ENCODE measurements at regions not wholly inside any gene's neighbourhood (a gene's known extent, or its start where the extent isn't known, plus 50 kb on each side); places are given as distances from the start of the nearest gene placed in this dataset.

- Histone ChIP-seq H3K27ac (ENCODE audit: low read depth, low read length) (no peak overlapping the region), H3K9ac (replicated peaks in 1 of 4; ENCODE audit: extremely low read depth in 1 of 4, low read depth in 3 of 4, low read length in 3 of 4) (no peak overlapping the region), H3K4ac (replicated peaks; ENCODE audit: insufficient read length, low read depth, low read length) (no peak overlapping the region), H3K18ac (ENCODE audit: extremely low read depth, low read length) (no peak overlapping the region), H3K79me1 (ENCODE audit: low read depth, low read length) (no peaks in the 10 kb centered on the region), H2BK120ac (replicated peaks; ENCODE audit: low read depth, low read length) (no peak overlapping the region), H3K4me3 (ENCODE audit: extremely low read depth in 1 of 4, insufficient read depth in 2 of 4, low read depth in 3 of 4, low read length in 4 of 4) (no peak overlapping the region), H2BK15ac (ENCODE audit: low read length) (no peak overlapping the region), H4K91ac (replicated peaks; ENCODE audit: insufficient read length, low read length) (no peak overlapping the region), H2AK5ac (ENCODE audit: low read depth, low read length) (no peak overlapping the region), H2BK5ac (ENCODE audit: low read depth, low read length) (no peak overlapping the region), H3K4me1 (replicated peaks in 1 of 4; ENCODE audit: control insufficient read depth in 3 of 4, insufficient read depth in 4 of 4, low read length in 3 of 4) (no peaks in the 10 kb centered on the region), H3K4me2 (ENCODE audit: insufficient read depth in 1 of 2, low read depth in 2 of 2, low read length in 2 of 2) (no peak overlapping the region), H4K8ac (ENCODE audit: extremely low read depth, insufficient read depth, low read length) (no peak overlapping the region), H3K9me3 (ENCODE audit: insufficient read depth in 2 of 2, low read depth in 1 of 2, low read length in 1 of 2) (no peaks in the 10 kb centered on the region), H2AFZ (ENCODE audit: low read length) (no peak overlapping the region), H3K23me2 (ENCODE audit: low read depth, low read length) (no peaks in the 10 kb centered on the region), H3K23ac (ENCODE audit: insufficient read length) (no peak overlapping the region), H4K5ac (ENCODE audit: insufficient read length, low read depth, low read length) (no peak overlapping the region), H4K20me1 (replicated peaks in 1 of 2; ENCODE audit: control insufficient read depth in 1 of 2, insufficient read depth in 2 of 2, low read length in 2 of 2) (no peaks in the 10 kb centered on the region), H3K36me3 (ENCODE audit: control insufficient read depth in 2 of 4, insufficient read depth in 4 of 4, low read length in 3 of 4) (no peaks in the 10 kb centered on the region), H3K27me3 (replicated peaks in 1 of 4; ENCODE audit: control insufficient read depth in 3 of 4, extremely low read depth in 1 of 4, insufficient read depth in 3 of 4, low read length in 3 of 4) (no peaks in the 10 kb centered on the region), H2BK12ac (ENCODE audit: low read depth, low read length) (no peak overlapping the region), H3K56ac (replicated peaks; ENCODE audit: insufficient read length, low read depth, low read length) (no peak overlapping the region), H3K79me2 (ENCODE audit: control insufficient read depth in 1 of 2, insufficient read depth in 2 of 2, low read length in 2 of 2) (no peaks in the 10 kb centered on the region), H2BK20ac (ENCODE audit: low read length) (no peak overlapping the region), H3K14ac (ENCODE audit: insufficient read length) (no peak overlapping the region)
- FAIRE-seq, result no peak
- CTCF ChIA-PET (ENCODE audit: partially characterized antibody), result no interaction called here
- DNase-seq (ENCODE audit: low read depth in 1 of 2, low spot score in 2 of 2), result no peak
- POLR2A ChIA-PET (ENCODE audit: partially characterized antibody), result no interaction called here
- WGBS, 2 experiments (ENCODE audit: extremely low coverage in 1 of 2, insufficient coverage in 1 of 2, insufficient read length in 1 of 2, insufficient replicate concordance in 2 of 2, low coverage in 1 of 2, low lambda C conversion rate in 2 of 2, missing lambda C conversion rate in 1 of 2), result 92% methylated on average over 1 of the region's 1 CpG; no CpG with 5 or more reads in 1 of the 2 experiments
- no peak for TF ChIP-seq POLR2AphosphoS5 (IDR thresholded peaks at IDR 0.05; ENCODE audit: low read depth, low read length)
- no peak for TF ChIP-seq SP1 (IDR thresholded peaks at IDR 0.05; ENCODE audit: low read depth, low read length)
- no peak for TF ChIP-seq YY1 (IDR thresholded peaks at IDR 0.05; ENCODE audit: low read depth, low read length)
- no peak for TF ChIP-seq CTCF (IDR thresholded peaks at IDR 0.05; ENCODE audit: control extremely low read depth in 1 of 3, insufficient read depth in 1 of 3, low read depth in 1 of 3, low read length in 3 of 3)
- TF ChIP-seq KDM1A (IDR thresholded peaks at IDR 0.05; ENCODE audit: borderline replicate concordance, low read length), result no peak
- TF ChIP-seq CEBPB (IDR thresholded peaks at IDR 0.05; ENCODE audit: low read depth, low read length), result no peak
- no peak for TF ChIP-seq ASH2L (IDR thresholded peaks at IDR 0.05; ENCODE audit: low read length)
- TF ChIP-seq POLR2A (IDR thresholded peaks at IDR 0.05; ENCODE audit: control extremely low read depth in 1 of 2, low read depth in 2 of 2, low read length in 2 of 2), result no peak
- TF ChIP-seq EZH2 (IDR thresholded peaks at IDR 0.05; ENCODE audit: low read depth, low read length, severe bottlenecking), result no peak
- no peak for TF ChIP-seq SIX5 (IDR thresholded peaks at IDR 0.05; ENCODE audit: low read depth, low read length)
- no peak for TF ChIP-seq SAP30 (IDR thresholded peaks at IDR 0.05; ENCODE audit: insufficient read depth, insufficient replicate concordance, low read length)
- TF ChIP-seq SIRT6 (IDR thresholded peaks at IDR 0.05; ENCODE audit: low read length), result no peak
- no peak for TF ChIP-seq ZNF274 (IDR thresholded peaks at IDR 0.05; ENCODE audit: borderline replicate concordance, extremely low read depth, low read length)
- no peak for TF ChIP-seq MAFK (IDR thresholded peaks at IDR 0.05; ENCODE audit: low read depth, low read length)
These were observed 1093.8 kb upstream of the CDH9 start for GRCh38 chr5:28132151-28132550.

Measured in H1 (cell line).